ENCODE measurements at regions not wholly inside any gene's neighbourhood (a gene's known extent, or its start where the extent isn't known, plus 50 kb on each side); places are given as distances from the start of the nearest gene placed in this dataset.

DNA sequence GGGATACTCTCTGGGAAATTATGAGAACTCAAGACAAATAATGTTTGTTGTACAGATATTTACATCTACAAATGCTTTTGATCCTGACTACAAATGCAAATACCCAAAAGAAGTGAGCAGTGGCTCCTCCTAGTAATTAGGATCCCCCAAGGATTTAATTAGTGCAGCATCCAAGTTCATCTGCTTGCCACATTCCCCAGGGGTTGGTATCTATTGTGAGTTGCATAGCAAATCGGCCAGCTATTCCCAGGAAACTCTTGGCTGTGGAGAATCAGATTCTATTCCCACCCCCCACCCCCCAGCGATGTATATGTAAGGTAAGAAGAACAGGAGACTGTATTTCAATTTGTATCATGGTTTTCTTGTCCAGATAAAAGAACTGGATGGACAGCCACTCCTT, 725.1 kb upstream of the CDH7 start:
- H3K4me3 ChIP-seq (ENCODE audit: low read depth, low read length) = no peak overlapping the region
- DNase-seq (ENCODE audit: low read depth) = no peak
- TF ChIP-seq, protein P1, sequence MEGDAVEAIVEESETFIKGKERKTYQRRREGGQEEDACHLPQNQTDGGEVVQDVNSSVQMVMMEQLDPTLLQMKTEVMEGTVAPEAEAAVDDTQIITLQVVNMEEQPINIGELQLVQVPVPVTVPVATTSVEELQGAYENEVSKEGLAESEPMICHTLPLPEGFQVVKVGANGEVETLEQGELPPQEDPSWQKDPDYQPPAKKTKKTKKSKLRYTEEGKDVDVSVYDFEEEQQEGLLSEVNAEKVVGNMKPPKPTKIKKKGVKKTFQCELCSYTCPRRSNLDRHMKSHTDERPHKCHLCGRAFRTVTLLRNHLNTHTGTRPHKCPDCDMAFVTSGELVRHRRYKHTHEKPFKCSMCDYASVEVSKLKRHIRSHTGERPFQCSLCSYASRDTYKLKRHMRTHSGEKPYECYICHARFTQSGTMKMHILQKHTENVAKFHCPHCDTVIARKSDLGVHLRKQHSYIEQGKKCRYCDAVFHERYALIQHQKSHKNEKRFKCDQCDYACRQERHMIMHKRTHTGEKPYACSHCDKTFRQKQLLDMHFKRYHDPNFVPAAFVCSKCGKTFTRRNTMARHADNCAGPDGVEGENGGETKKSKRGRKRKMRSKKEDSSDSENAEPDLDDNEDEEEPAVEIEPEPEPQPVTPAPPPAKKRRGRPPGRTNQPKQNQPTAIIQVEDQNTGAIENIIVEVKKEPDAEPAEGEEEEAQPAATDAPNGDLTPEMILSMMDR (IDR thresholded peaks at IDR 0.05; ENCODE audit: low read depth, low read length) = no peak
- no peak for TF ChIP-seq MYC (IDR thresholded peaks at IDR 0.05; ENCODE audit: low read depth, low read length)
- TF ChIP-seq POLR2A (IDR thresholded peaks at IDR 0.05; ENCODE audit: extremely low read depth, insufficient read length) = no peak
- TF ChIP-seq, protein P2, sequence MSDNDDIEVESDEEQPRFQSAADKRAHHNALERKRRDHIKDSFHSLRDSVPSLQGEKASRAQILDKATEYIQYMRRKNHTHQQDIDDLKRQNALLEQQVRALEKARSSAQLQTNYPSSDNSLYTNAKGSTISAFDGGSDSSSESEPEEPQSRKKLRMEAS (IDR thresholded peaks at IDR 0.05; ENCODE audit: low read depth, low read length) = no peak

DNA sequence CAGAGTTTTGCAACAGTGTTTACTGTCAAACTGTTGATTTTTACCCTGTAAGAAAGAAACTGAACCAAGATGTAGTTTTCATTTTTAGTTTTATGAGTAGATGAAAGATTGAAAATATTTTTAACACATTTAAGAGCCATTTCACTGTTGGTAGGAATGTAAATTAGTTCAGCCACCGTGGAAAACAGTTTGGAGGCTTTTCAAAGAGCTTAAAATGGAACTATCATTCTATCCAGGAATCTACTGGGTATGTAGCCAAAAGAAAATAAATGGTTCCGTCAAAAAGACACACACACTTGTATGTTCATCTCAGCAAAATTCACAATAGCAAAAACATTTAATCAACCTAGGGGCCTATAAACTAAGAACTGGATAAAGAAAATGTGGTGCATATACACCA, 729.8 kb upstream of the CDH7 start:
- no peak for DNase-seq (ENCODE audit: low read depth)
- H3K4me3 ChIP-seq (ENCODE audit: low read depth, low read length) = no peak overlapping the region
- TF ChIP-seq, protein P1 (IDR thresholded peaks at IDR 0.05; ENCODE audit: low read depth, low read length) = no peak
- no peak for TF ChIP-seq MYC (IDR thresholded peaks at IDR 0.05; ENCODE audit: low read depth, low read length)
- TF ChIP-seq, protein P2 (IDR thresholded peaks at IDR 0.05; ENCODE audit: low read depth, low read length) = no peak
- no peak for TF ChIP-seq POLR2A (IDR thresholded peaks at IDR 0.05; ENCODE audit: extremely low read depth, insufficient read length)

DNA sequence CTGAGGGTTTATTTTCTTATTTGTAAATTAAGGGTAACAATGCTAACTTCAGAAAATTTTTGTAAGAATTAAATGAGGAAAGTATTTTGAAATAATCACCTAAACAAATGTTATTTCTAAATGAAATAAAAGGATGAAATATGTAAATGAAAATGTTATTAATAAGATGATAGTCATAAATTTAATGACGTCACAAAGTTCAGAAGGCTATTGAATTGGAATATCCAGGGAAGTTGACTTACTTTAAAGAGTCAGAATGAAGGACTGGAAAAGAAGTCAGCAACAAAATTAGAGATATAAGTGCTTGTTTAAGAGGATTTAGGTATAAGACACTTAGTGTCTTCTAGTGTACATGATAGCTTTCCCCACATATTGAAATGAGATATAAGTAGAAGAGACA, 732.6 kb upstream of the CDH7 start:
- TF ChIP-seq, protein P2 (IDR thresholded peaks at IDR 0.05; ENCODE audit: low read depth, low read length) = no peak
- TF ChIP-seq MYC (IDR thresholded peaks at IDR 0.05; ENCODE audit: low read depth, low read length) = no peak
- no peak for TF ChIP-seq POLR2A (IDR thresholded peaks at IDR 0.05; ENCODE audit: extremely low read depth, insufficient read length)
- TF ChIP-seq, protein P1 (IDR thresholded peaks at IDR 0.05; ENCODE audit: low read depth, low read length) = no peak
- no peak for DNase-seq (ENCODE audit: low read depth)
- H3K4me3 ChIP-seq (ENCODE audit: low read depth, low read length) = no peak overlapping the region

DNA sequence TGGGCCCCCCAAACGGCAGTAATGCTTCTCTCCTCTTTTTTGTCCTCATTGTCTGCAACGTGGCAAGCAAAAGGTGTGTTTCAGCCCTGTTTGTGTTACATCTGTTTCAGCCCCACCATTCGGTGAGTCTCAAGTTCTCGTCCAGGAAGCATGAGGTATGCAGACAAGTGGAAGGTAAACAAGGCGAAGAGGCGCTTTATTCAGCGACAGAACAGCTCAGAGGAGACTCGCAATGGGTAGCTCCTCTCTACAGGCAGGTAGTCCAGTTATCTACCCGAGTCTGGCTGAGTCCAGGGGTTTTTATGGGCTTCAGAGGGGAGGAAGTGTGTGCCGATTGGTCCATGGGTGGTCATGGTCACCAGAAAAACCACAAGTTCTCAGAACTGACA, 733.4 kb upstream of the CDH7 start:
- H3K4me3 ChIP-seq (ENCODE audit: low read depth, low read length) = no peak overlapping the region
- TF ChIP-seq, protein P2 (IDR thresholded peaks at IDR 0.05; ENCODE audit: low read depth, low read length) = no peak
- TF ChIP-seq, protein P1 (IDR thresholded peaks at IDR 0.05; ENCODE audit: low read depth, low read length) = no peak
- TF ChIP-seq MYC (IDR thresholded peaks at IDR 0.05; ENCODE audit: low read depth, low read length) (no peak), POLR2A (IDR thresholded peaks at IDR 0.05; ENCODE audit: extremely low read depth, insufficient read length) (no peak)
- no peak for DNase-seq (ENCODE audit: low read depth)

DNA sequence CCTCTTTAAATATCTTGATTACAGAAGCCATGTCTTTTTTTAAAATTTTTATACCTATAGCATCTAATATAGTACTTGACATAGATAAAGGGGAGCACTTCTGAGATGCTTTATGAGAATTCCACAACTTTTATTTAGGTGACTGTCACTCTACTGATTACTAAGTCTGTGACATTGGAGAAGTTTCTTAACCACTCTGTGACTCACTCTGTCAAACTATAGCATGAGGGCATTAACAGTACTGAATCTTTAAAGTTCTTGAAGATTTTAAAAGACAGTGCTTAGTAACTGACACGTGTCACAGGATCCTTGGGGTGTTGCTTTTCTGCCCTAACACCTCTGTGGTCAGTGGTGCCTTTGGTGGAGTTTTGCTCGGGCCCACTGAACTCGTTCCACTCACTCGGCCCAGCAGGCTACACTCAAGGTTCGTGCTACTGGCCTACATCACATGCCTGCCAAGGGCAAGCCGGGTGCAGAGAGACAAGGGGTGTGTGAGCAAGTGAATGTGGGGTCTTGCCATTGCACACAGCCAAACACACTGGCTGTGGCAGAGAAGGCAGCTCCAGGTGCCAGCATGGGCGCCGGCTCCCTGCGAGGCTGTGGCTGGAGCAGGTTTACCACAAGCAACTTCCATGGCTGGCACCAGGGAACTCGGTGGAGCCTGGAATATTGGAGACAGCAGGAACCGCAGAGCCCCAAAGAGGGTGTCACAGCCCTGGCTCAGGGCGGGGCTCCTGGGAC, 734.0 kb upstream of the CDH7 start:
- TF ChIP-seq POLR2A (IDR thresholded peaks at IDR 0.05; ENCODE audit: extremely low read depth, insufficient read length) (no peak), MYC (IDR thresholded peaks at IDR 0.05; ENCODE audit: low read depth, low read length) (no peak)
- TF ChIP-seq, protein P2 (IDR thresholded peaks at IDR 0.05; ENCODE audit: low read depth, low read length) = no peak
- TF ChIP-seq, protein P1 (IDR thresholded peaks at IDR 0.05; ENCODE audit: low read depth, low read length) = no peak
- no peak overlapping the region for H3K4me3 ChIP-seq (ENCODE audit: low read depth, low read length)
- DNase-seq (ENCODE audit: low read depth) = no peak
